Sciatic nerve (tissue), 2 donors: ENCODE measurements at regions not wholly inside any gene's neighbourhood (a gene's known extent, or its start where the extent isn't known, plus 50 kb on each side); places are given as distances from the start of the nearest gene placed in this dataset.

Experiments
- ATAC-seq: fragments of 200-7000 bp; cut with Tn5 transposase; one replicate; pipeline ENCODE4 v1.9.1; 2020; ENCODE audit warnings: mild to moderate bottlenecking, moderate library complexity
- DNase-seq: peaks from one replicate; pipeline ENCODE4 v3.0.0-alpha.2; 2020; ENCODE audit warnings: low spot score
- intact Hi-C: fragments of 100-400 bp; cut with DNase I; formaldehyde crosslinking; loops from one replicate; pipeline ENCODE4 v1.14.2; 2022
- donor health status: DM: no; HTN: no; CAD: no.
- donor health status: DM: no; HTN: no; CAD: no.

DNA sequence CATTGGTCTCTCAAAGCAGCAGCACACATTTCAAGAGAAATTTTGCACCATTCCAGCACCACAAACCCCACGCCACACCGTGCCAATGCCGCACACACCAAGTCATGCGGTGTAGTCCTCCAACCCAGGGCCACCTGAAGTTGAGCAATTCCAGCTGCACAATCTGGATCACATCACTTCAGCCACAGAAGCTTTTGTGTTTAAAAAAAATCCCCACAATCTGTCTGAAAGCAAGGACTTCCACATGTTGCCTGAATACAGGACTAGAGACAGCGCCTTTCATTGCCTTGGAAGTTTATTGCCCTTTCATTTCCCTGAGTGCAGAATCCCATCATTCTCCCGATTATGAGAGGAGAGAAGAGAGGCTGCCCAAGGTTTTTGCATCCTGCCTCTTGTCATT, 175.6 kb upstream of the BCL6 start:
- DNase-seq, result no peak
- intact Hi-C loops, result no loop called here
- ATAC-seq, result peak; percentile 92

DNA sequence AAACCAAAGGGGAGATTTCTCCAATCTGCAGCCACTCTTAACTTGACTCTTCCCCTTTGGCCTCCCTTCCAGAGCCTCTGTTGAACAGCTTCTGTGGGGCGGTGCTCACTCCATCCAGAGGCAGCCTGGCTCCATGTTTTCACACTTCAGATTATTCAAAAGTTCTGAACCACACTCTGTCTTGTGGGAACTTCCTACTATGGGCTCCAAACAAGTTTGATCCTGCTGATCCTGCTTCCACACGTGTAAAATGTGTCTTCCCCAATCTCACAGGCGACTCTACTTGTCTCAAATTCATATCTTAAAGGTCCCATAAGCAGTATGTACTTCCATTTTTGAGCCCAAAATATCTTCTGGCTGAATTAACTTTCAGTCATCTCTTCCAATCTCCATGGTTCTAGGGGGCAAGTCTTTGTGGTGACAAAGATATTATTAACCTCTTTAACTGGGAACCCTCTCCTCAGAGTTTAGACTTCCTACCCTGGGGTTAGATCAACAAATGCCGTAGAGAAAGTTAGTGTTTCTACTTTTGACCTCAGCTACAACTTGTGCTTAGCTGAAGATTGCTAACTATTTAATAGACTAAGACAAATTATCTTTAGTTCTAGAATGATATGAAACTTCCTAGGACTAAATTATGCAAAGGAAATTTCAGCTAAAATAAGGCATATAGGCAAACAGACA, 176.3 kb upstream of the BCL6 start:
- DNase-seq, result no peak
- intact Hi-C loops, result no loop called here
- peak; percentile 39 for ATAC-seq

DNA sequence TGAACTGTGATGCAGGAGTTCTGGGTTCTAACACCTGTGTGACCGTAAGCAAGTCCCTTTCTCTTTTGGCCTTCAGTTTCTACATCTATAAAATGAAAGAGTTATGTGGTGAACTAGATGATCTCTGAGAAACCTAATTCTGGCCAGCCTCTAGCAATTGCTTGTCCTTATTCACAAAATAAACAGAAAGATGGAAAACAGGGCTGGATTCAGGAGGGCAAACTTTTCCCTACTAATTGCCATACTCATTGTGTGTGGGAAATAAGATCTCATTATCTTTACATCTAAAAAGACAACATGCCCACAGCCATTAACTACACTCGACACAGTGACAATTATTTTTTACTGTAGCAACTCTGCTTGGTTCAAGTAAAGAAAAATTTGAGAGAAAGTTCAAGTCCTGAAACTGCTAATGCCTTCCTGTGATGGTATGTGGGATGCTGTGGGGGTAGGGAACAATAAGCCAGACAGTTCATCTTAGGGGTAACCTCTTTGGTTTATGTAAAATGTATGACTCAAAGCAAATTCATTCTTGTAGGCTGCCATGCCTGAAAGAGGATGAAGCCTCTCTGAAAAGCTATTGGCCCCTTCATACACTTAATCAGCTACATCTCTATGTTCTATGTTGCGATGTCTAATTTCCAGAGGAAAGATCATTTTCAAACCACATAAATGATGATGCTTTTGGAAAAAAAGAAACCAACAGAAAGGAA, 177.6 kb upstream of the BCL6 start:
- intact Hi-C loops, result no loop called here
- ATAC-seq (no peak), DNase-seq (no peak)

DNA sequence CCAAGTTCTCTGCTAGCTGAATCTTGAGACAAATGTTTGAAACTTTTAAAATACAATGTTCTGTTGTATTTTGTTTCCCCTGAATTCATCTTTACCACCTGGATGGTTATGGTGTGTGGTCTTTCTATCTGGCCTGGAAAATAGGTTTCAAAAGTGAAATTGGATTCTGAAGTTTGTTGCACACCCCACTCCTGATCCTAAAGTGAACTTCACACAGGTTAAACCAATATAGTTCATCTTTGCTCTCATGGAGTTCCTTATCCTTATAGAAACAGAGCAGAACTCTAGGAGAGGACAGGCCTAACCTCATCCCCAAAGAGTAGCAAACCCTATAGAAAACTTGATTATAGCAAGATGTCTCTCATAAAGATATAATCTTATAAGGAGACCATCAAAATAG, 179.4 kb upstream of the BCL6 start:
- DNase-seq (no peak), ATAC-seq (no peak)
- intact Hi-C loops, result no loop called here

DNA sequence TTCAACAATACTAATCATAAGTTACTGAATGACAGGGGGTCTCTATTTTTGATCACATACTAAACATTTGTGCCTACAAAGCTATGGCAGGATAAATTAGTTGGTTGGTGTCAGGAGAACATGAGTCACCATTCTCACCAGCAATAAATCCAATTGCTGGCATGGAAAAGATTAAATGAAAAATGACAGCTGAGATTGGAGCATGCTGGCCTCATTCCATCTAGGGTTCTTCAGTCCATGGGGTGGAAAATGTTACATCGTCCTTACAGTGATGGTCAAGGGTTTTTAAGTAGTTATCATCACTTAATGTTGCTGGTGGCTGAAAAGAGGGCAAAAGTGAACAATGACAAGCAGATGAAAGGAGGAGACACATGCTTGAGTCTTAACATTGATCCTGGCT, 180.1 kb upstream of the BCL6 start:
- DNase-seq (no peak), ATAC-seq (no peak)
- intact Hi-C loops, result no loop called here

DNA sequence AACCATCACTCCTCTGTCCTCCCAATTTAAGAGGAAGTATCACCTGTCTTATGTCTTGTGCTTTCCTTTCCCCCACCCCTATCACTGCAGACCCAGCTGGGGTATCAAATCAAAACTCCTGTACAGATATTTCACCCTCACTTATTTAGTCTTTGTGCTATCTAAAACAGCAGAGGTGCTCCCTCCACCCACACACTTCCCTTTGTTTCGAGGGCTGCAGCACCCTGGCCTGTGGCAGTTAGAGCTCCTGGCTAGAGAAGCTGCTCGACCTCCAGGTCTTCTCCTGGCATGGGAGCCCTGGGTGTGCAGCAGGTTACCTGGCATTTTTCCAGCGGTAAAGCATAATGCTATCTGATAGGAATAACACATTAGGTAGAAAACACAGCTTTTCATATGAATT, 181.4 kb upstream of the BCL6 start:
- DNase-seq, result no peak
- intact Hi-C loops, result no loop called here
- ATAC-seq, result no peak

DNA sequence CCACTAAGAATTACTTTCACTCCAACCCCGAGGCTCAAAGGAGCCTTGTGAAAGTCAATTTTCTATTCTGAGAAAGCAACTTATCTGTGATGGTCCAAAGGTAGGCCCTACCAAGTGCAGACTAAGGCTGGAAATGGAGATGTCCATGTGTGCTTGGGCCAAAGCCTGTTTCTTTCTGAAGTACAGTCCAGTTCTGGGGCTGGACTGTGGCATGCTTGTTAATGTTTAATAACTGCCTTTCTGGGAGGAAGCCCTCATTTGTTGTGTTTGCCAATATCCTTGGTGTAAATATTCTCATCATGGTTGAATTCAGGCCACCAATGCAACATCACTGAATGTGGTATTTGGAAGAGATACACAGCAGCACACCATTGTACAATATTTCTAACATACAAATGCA, 182.3 kb upstream of the BCL6 start:
- DNase-seq (no peak), ATAC-seq (no peak)
- intact Hi-C loops, result no loop called here

DNA sequence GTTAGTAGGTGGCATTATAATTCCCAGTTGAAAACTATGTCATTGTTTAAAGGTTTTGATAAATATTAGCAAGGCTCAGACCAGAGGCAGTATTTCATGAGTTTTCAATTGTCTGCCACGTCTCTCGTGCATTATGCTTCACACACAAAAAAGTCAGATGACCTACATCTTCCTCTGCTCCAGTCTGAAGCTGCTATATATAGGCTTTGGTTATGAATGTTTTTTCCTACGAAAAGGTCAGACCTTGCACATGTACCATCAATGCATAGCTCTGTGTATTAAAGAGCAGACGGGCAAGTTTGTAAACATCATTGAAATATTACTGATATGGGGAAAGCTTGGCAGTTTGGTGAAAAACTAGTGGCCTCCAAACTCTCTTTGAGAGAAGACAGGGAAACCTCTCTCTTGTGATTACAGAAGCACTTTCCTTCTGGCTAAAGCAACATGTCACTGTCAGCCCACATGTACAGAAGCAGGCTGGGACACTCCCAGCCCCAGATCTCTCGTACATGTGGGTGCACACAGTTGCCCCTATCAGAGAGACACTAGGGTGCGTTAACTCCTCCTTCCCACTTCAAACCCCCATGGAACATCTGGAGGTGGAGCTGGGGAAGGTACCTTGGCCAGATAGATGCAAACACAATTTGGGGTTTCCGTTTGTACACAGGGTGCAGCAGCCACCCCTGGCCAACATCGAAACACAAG, 184.0 kb upstream of the BCL6 start:
- intact Hi-C loops, result no loop called here
- ATAC-seq, result no peak
- no peak for DNase-seq

DNA sequence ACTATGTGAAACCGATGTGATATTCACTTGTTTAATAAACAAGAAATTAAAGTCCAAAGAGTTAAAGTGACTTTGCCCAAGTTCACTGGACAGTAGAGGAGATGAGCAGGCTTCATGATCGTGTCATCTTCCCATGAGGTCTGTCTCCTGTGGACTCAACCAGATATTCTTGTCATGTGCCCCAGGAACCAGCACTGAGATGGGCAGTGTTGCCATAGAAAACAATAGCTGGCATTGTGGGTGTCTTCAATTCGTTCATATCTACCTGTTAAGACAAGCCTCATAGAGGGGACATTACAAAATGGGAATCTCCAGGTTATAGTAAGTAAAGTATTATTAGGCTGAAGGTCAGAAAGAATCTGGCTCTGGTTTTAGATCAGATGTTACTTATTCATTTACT, 184.8 kb upstream of the BCL6 start:
- intact Hi-C loops, result no loop called here
- no peak for DNase-seq
- peak; percentile 40 for ATAC-seq

DNA sequence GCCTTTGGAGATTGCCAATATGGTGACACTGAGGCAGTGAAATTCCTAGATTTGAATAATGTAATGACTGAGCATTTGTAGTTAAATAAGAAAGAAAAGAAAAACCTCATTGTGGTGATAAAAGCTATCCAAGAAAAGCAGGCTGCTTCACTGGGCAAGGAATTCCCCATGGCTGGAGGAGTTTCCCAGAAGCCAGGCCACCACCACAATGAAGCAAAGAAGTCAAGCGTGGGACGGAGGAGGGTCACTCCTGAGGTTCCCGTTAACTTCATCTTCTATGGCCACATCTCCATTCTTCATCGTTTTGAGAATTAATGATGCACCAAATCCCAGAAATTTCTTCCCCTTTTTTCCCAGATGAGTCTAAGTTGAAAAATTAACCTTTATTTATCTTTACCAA, 185.8 kb upstream of the BCL6 start:
- no peak for ATAC-seq
- intact Hi-C loops, result no loop called here
- no peak for DNase-seq

DNA sequence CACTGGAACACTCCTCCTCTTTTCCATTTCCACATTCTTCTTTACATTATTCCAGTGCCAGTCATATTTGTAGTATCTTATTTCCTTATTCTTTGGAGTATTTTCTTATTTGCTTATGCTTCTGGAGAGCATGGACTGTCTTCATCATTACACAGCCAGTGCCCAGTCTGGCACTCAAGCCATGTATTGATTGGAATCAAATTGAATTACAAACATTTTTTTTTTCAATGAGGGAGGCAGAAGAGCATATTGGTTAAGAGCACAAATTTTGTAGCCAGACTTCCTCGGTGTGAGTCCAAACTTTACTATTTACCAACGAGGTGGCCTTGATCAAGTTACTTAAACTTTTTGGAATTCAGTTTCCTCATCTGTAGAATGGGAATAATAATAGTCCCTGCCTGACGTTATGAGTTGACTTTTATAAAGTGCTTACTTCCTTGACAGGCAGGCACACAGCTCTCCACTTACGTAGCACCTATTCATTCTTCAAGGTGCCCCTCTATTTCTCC, 186.6 kb upstream of the BCL6 start:
- no peak for DNase-seq
- no peak for ATAC-seq
- intact Hi-C loops, result no loop called here

DNA sequence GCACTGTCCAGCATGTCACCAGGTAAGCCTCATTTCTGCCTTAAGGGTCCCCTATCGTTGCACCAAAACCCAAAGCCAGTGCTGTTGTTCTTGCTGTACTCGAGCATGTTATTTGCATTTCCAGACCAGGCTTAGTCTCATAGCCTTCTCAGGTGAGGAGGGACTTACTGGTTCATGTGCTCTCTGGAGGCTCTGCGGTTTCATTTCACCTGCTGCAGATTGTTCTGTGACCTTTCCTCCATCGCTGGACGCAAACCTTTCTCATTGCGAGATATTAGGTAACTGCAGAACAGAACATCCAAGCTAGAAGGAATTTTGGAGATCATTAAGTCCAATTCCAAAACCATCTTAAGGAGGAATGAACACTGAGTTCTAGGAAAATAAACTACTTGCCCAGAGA, 187.3 kb upstream of the BCL6 start:
- intact Hi-C loops, result no loop called here
- DNase-seq (no peak), ATAC-seq (no peak)

DNA sequence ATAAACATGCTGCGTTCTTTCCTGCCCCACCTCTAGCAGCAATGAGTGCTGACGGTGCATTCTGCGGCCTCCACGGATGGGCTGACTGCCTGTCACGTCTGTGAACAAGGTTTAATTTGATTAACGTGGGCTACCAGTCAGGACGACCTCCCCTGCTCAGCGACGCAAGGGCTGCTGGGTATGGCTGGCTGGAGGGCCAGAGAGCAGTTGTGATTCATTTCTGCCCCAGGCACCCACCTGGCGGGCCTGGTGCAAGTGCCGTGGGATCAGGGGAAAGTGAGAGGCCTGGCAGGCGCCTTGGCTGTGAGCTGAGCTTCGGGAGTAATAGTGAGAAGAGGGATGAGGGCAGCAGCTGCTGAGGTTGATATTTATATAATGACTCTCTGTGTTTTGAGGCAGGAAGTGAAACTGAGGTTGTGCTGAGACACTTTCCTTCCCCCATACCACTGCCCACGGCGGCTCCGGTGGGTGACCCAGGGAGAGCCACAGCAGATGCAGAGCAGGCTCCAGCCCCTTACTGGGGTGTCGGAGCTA, 190.4 kb upstream of the BCL6 start:
- DNase-seq (no peak), ATAC-seq (peak; percentile 44)
- intact Hi-C loops, result no loop called here

DNA sequence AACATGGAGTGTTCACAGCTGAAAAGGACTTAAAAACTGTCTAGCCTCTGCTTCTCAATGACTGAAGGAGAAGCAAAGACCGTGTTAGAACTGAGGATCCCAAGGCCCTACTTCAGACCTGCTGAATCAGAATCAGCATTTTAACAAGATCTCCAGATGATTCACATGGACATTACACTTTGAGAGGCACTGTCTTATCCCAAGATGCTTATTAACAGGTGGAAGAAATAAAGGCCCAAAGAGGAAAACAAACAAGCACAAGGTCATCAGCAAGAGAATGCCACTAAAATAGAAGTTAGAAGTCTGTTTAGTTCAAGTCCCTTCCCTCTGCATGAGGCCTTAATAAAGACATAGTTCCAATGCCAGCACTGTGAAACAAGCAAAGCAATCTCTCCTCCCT, 191.4 kb upstream of the BCL6 start:
- intact Hi-C loops, result no loop called here
- ATAC-seq, result no peak
- DNase-seq, result no peak

DNA sequence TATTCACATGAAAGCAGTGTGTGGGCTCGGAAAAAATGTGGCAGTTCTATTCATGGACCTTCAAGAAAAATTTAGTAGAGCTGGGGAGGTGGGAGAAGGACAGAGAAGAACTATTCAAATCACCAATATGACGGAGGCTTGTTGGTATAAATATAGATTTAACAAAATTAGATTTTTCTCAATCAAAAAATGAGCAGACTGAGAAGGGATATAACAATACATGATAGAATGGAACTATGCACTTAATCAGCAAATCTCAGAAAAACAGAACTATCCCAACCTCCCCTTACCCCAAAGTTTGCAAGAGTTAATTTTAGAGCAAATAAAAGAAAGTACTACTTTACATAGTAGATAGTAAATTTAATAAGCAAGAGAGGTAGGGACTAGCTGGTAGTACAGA, 194.6 kb upstream of the BCL6 start:
- intact Hi-C loops, result no loop called here
- ATAC-seq (no peak), DNase-seq (no peak)

DNA sequence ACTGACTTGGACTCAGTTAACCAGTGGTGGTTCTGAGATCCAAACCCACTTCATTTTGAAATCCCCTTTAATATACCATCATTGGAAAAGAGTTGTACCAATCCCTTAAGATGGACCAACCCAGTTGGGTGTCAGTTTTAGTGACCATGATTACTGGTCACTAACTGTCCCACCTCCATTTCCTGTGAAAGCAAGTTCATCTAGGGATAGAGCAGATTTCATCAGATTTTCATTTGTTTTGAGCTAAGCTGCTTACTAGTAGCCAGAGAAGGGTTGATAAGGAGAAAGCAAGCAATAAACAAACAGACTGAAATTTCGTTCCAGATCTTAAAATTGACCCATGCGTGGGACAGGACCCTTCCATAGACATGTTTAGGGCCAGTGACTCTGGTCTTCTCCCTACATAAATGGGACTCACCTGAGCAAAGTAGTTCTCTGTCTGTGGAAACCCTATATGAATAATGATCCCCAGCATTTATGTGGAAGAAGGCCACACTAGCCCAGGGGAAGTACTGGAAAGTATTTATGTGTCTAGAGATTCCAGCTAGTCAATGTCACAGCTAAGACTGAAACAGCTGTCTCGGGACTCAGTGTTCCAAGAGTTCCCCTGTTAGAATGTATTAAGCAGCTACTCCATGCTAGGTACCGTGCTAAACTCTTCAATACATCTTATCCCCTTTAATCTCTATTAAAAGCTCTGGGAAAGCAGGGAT, 196.0 kb upstream of the BCL6 start:
- intact Hi-C loops, result no loop called here
- DNase-seq (no peak), ATAC-seq (no peak)

DNA sequence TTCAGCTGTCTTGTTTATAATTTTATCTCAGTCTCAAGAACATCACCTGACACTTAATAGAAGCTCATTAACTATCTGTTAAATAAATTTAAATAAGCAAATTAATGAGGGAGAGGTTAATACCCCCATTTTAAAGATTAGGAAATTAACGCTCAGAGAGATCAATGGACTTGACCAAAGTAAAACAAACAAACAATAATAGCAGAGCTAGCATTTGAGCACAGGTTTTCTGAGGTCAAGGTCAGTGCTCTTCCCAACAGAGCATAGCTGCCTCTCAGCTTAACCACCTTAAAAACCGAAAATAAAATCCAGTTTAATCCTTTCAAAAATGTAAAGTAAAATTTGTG, 196.6 kb upstream of the BCL6 start:
- no peak for ATAC-seq

DNA sequence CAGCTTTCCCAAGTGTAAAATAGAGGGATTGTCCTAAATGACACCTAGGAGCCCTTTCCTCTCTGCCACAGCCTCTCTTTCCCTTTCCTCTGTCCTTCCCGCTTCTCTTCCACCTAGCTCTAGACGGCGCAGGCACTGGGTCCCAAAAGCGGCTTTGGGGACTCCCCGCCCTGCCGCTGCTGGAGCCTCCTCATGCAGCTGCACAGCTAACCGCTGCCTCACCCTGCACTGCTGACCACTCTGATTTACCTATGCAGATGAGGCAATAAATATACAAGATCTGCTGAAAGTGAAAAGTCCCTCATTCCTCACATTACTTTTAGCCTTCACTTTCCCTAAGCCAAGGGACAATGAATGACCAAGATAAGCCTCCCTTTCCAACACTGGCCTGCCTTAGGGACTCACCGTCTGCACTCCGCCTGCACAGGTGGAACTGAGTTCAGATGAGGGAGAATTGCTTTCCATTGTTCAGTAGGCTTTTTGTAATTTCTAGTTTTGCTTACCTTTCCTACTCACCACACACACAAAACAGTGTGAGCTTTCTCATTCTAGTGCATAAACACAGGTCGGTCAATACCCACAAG, 197.5 kb upstream of the BCL6 start:
- DNase-seq, result no peak
- no peak for ATAC-seq
- intact Hi-C loops, result no loop called here

More for the DNA sequence above, 196.6 kb upstream of the BCL6 start:
- intact Hi-C loops, result no loop called here
- no peak for DNase-seq

DNA sequence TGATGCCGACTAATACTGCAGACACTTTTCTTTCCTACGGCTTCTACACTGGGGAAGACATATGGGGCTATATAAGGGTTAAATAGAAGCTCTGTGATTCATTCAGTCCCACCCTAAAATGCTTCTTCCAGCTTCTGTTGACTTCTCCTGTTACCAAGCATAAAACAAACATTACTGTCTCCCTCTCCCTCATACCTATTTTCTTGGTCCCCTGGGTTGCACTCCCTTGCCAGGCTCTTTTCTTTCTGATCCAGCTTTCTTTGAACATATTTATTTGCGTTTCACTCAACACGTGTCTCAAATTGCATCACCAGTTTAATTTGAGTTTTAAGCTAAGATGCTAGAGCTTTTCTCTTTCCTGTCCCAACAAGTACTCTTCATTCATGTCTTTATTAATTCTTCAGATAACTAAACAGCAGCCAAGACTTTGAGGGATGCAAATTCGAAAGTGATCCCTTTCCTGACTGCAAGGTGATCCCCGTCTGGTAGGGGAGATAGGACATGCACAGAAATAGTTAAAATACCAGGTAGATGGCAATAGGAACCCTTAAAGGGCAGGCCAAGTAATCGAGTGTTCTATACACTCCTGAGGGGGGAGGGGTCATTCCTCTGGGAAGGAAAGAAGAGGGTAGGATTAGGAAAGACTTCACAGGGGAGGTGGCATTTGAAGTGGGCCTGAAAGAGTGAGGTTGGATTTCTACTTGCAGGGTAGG, 198.6 kb upstream of the BCL6 start:
- no peak for DNase-seq
- ATAC-seq, result no peak
- intact Hi-C loops, result no loop called here
